Adrenal gland (tissue), 9 donors: ENCODE measurements at regions not wholly inside any gene's neighbourhood (a gene's known extent, or its start where the extent isn't known, plus 50 kb on each side); places are given as distances from the start of the nearest gene placed in this dataset.

Source experiments
- DNase-seq, 7 donors: peaks; one replicate each; pipeline ENCODE4 v3.0.0-alpha.2; 2019 to 2020
- H3K27ac ChIP-seq, 5 donors: fragments of 200-600 bp; sonication (generic) in 4 of 5; 1 replicate in 3 of 5; 2 replicates in 2 of 5; pipeline versions ENCODE4 v1.5.1 to v1.8.0; 2016 to 2020; ENCODE audit warnings: mild to moderate bottlenecking in 1 of 5
- H3K27me3 ChIP-seq: fragments of 200-600 bp; 2 replicates; pipeline ENCODE4 v1.8.0; 2021
- H3K36me3 ChIP-seq, 2 donors: fragments of 200-600 bp; replicated peaks in 1 of 2; 1 replicate in 1 of 2; 2 replicates in 1 of 2; pipeline versions ENCODE4 v1.5.1 to v1.8.0; 2018 to 2022
- H3K4me1 ChIP-seq, 2 donors: fragments of 200-600 bp; replicated peaks in 1 of 2; 1 replicate in 1 of 2; 2 replicates in 1 of 2; pipeline versions ENCODE4 v1.5.1 to v1.8.0; 2018 to 2021
- H3K4me3 ChIP-seq, 4 donors: fragments of 200-600 bp; sonication (generic) in 3 of 4; one replicate each; pipeline ENCODE4 v1.5.1; 2016 to 2018
- H3K9me3 ChIP-seq, 3 donors: fragments of 200-600 bp; sonication (generic) in 1 of 3; replicated peaks in 1 of 3; 1 replicate in 2 of 3; 2 replicates in 1 of 3; pipeline versions ENCODE4 v1.5.1 to v1.8.0; 2016 to 2021
- POLR2A ChIP-seq, 2 donors: fragments of 450-650 bp; IDR thresholded peaks; one replicate each; pipeline ENCODE4 v1.6.1; 2017; ENCODE audit warnings: antibody characterized with exemption in 2 of 2, mild to moderate bottlenecking in 2 of 2, moderate library complexity in 1 of 2
- WGBS, 4 donors: extraction: QIAGEN DNeasy Blood & Tissue Kit in 2 of 4; methylation state at CpG; one replicate each; pipeline versions ENCODE4 v1.1.5 to v1.1.7; 2013 to 2017; 5-methylcytosine and 5-hydroxymethylcytosine counted together
- intact Hi-C, 2 donors: fragments of 100-400 bp; cut with DNase I; formaldehyde crosslinking; loops; one replicate each; pipeline versions ENCODE4 v1.14.1 to v1.15.0; 2022 to 2023
- TF ChIP-seq, protein P1 (sequence below), 6 experiments: fragments of 450-650 bp in 4 of 6; fragments of 200-600 bp in 2 of 6; sonication (generic) in 1 of 6; IDR thresholded peaks; 1 replicate in 5 of 6; 2 replicates in 1 of 6; pipeline versions ENCODE4 v1.5.1 to v1.8.0; 2016 to 2021; ENCODE audit warnings: antibody characterized with exemption in 6 of 6, mild to moderate bottlenecking in 2 of 6, moderate library complexity in 1 of 6
- donor health status: healthy with polysubstance abuse.
- donor health status: Bipolar disorder and iron deficiency.
- donor health status: DM: yes; HTN: yes; CAD: no.
- donor health status: DM: no; HTN: no; CAD: no.
- donor health status: DM: no; HTN: no; CAD: no.

DNA sequence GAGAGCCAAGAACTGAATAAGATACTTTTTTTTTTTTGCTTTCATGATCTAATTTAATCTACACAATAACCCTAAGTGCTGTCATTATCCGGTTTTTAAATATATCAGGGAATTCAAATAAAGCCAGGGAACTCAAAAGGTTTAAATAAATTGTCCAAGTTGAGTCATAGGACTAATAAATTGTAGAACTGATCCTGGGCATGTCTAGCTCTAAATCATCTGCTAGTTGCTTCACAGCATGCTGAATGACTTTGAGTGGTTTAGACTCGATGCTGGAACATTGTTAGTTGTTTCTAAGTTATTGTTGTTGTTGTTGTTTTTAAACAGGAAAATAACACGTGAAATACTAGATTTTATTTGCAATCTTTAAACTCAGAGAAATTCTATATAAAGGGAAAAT lies 147.2 kb upstream of the HNMT start:
- no peaks in the 10 kb centered on the region for H3K27me3 ChIP-seq
- WGBS, 4 donors, result 45 to 53% (median 49%) methylated on average over 3 of the region's 3 CpGs
- intact Hi-C loops, result no loop called here

GRCh38 chr2:137823196-137823595 lies 141.1 kb upstream of the HNMT start:
- Histone ChIP-seq H3K27me3 (no peaks in the 10 kb centered on the region), H3K4me3 (no peak overlapping the region), H3K9me3 (no peaks in the 10 kb centered on the region), H3K27ac (no peak overlapping the region), H3K4me1 (no peaks in the 10 kb centered on the region), H3K36me3 (no peaks in the 10 kb centered on the region)
- no peak for DNase-seq
- no peak for TF ChIP-seq POLR2A (IDR thresholded peaks at IDR 0.05)
- TF ChIP-seq, protein P1, sequence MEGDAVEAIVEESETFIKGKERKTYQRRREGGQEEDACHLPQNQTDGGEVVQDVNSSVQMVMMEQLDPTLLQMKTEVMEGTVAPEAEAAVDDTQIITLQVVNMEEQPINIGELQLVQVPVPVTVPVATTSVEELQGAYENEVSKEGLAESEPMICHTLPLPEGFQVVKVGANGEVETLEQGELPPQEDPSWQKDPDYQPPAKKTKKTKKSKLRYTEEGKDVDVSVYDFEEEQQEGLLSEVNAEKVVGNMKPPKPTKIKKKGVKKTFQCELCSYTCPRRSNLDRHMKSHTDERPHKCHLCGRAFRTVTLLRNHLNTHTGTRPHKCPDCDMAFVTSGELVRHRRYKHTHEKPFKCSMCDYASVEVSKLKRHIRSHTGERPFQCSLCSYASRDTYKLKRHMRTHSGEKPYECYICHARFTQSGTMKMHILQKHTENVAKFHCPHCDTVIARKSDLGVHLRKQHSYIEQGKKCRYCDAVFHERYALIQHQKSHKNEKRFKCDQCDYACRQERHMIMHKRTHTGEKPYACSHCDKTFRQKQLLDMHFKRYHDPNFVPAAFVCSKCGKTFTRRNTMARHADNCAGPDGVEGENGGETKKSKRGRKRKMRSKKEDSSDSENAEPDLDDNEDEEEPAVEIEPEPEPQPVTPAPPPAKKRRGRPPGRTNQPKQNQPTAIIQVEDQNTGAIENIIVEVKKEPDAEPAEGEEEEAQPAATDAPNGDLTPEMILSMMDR (IDR thresholded peaks at IDR 0.05), result no peak
- intact Hi-C loops, result no loop called here
- 82 to 86% (median 84%) methylated on average over 4 of the region's 4 CpGs for WGBS, 4 donors

More for the DNA sequence above, 147.2 kb upstream of the HNMT start:
- no peaks in the 10 kb centered on the region for H3K36me3 ChIP-seq
- no peak overlapping the region for H3K4me3 ChIP-seq
- TF ChIP-seq POLR2A (IDR thresholded peaks at IDR 0.05), result no peak
- TF ChIP-seq, protein P1 (IDR thresholded peaks at IDR 0.05), result no peak
- H3K27ac ChIP-seq, result no peak overlapping the region
- no peaks in the 10 kb centered on the region for H3K9me3 ChIP-seq
- DNase-seq, result no peak
- no peaks in the 10 kb centered on the region for H3K4me1 ChIP-seq

- no peaks in the 10 kb centered on the region for H3K4me1 ChIP-seq
- no peaks in the 10 kb centered on the region for H3K36me3 ChIP-seq
- intact Hi-C loops, result no loop called here
- DNase-seq, result no peak
- no peaks in the 10 kb centered on the region for H3K9me3 ChIP-seq
- no peaks in the 10 kb centered on the region for H3K27me3 ChIP-seq
- no peak overlapping the region for H3K27ac ChIP-seq
- no peak overlapping the region for H3K4me3 ChIP-seq
- 47 to 74% (median 63%) methylated on average over 1 of the region's 1 CpG for whole genome bisulfite sequencing, 4 donors
- no peak for TF ChIP-seq POLR2A (IDR thresholded peaks at IDR 0.05)
- TF ChIP-seq, protein P1 (IDR thresholded peaks at IDR 0.05), result no peak
Observed at GRCh38 chr2:137824501-137824900, 139.8 kb upstream of the HNMT start.

GRCh38 chr2:137826373-137827372 lies 137.6 kb upstream of the HNMT start:
- no peaks in the 10 kb centered on the region for H3K4me1 ChIP-seq
- no peaks in the 10 kb centered on the region for H3K9me3 ChIP-seq
- TF ChIP-seq, protein P1 (IDR thresholded peaks at IDR 0.05), result no peak
- TF ChIP-seq POLR2A (IDR thresholded peaks at IDR 0.05), result no peak
- H3K36me3 ChIP-seq, result no peaks in the 10 kb centered on the region
- DNase-seq, result no peak
- H3K27ac ChIP-seq, result no peak overlapping the region
- H3K4me3 ChIP-seq, result no peak overlapping the region
- intact Hi-C loops, result no loop called here
- H3K27me3 ChIP-seq, result no peaks in the 10 kb centered on the region
- 73 to 88% (median 74%) methylated on average over 5 of the region's 5 CpGs for WGBS, 4 donors
